8988T (cell line): ENCODE measurements at regions not wholly inside any gene's neighbourhood (a gene's known extent, or its start where the extent isn't known, plus 50 kb on each side); places are given as distances from the start of the nearest gene placed in this dataset.

Source experiments
- DNase-seq: peaks from one replicate; pipeline ENCODE4 v3.0.0; 2011

DNA sequence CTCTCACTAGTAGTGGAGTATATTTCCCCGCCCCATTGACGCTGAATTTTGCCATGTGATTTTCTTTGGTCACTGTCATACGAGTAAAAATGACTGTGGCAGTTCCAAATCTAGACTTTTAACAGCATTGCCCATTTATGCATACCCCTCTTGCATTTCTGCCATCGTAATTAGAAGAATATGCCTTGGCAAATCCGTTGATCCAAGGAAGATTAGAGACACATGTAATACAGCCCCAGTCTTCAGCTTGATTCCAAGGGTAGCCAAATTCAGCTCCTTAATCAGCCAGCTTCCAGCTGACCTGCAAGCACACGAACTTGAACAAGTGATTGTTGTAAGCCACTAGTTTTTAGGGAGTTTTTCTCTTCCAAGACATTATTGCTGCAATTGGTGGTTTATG, 290.3 kb upstream of the ADAMTS5 start:
- DNase-seq: no peak

DNA sequence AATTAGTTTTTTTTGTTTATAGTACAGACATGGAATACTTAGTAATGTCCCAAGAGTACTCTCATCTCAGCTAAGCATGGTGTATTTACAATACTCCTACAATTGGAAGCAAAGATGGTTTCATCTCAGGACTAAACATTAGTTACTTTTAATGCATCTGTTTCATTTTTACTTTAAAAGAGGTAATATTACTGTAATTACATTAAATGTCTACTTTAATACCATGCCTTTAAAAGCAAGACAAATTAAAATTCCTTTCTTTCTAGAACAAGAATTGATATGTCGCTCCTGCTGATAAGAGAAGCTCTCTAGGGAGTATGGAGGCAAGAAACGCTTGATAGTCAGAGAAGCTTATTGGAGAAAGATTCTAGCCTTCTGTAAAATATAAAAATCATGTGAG, 284.9 kb upstream of the ADAMTS5 start:
- no peak for DNase-seq

DNA sequence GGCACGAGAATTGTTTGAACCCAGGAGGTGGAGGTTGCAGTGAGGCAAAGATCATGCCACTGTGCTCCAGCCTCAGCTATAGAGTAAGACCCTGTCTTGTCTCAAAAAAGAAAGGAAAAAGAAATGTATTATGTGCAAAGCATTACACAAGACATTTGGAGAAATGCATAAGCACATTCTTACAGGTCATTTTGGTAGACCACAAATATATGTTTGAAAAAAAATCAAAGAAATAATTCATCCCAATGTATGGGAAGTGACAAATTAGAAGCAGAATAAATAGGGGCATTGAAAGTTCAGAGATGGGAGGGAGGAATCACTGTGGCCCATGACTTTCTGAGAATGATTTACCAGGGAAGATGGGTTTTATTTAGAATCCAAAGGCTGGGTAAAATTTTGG, 283.5 kb upstream of the ADAMTS5 start:
- DNase-seq: no peak

DNA sequence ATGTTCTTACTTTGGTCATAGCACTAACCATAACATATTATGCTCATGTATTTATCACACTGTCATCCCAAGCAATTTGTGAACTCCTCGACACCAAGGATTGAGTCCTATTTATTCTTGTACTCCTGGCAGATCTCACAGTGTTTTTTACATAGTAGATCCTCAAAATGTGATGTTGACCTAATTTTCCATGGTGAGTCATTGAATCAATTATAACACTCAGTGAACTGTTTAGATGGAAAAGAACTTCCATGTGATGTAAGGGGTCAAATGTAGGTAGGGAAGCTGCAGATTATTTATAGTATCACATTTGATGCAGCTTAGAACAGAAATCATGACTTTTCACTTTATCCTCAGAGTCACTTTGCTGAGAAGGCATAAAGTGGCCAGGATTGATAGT, 281.9 kb upstream of the ADAMTS5 start:
- DNase-seq: no peak

DNA sequence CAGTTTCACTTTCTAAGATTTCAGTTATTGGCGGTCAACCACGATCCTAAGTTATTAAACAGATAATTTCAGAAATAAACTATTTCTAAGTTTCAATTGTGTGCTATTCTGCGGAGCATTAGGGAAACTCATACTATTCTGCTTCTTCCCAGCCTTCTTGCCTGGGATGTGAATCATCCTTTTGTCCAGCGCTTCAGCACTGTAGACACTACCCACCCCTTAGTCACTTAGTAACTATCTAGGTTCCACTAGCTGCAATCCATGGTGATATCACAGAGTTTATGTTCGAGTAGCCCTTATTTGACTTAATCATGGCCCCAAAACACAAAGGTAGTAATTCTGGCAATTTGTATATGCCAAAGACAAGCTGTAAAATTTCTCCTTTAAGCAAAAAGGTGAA, 279.9 kb upstream of the ADAMTS5 start:
- DNase-seq: no peak

DNA sequence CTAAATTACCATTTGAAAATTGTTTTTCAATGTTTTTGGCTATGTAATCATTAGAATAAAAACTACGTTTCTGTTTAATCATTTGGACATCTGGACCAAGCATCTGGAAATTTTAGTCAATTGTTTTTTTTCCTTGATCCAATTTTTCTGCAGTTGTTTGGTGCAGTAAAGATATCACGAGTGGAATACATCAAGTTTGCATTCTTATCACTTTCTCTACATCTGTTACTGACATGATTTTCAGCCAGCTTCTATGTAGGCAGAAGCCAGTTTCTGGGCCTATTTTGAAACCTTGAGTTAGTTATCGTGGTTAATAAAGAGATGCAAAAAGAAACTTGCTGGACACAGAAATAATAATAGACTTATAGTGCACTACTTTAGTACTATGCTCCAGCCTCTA, 277.9 kb upstream of the ADAMTS5 start:
- DNase-seq: no peak

DNA sequence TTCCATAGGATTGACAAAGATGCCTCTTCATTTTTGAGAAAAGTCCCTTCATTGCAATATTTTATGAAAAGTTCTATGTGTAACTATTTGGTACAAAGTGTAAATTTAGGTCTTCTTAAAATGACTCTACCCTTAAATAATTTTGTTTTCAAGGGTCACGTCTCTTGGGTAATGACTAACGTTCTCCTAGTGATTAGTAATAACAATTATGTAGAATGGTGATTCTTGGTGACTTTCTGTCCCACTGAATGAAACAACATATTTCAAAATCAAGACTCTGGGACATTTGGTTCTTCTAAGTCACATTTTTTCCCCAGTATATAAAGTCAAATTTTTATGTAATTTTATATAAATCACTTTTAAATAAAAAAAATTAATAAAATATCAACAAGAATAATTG, 277.5 kb upstream of the ADAMTS5 start:
- no peak for DNase-seq

DNA sequence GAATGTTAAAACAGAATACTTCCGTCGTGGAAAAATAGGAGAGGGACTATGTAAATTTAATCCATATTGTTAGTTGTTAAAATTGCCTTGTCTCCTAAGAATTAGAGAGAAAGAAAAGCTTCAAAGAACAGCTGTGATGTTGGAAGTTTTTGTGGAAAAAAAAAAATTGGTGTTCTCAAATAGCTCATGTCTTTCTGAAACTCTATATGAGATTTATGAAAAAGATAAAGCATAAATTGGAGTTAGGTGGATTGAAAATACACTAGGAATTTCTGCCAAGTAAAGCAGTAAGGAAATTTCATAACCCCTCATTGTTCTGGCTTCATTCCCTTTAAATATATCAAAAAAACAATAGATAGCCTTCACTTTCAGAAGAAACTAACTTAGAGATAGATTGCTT, 274.0 kb upstream of the ADAMTS5 start:
- no peak for DNase-seq

DNA sequence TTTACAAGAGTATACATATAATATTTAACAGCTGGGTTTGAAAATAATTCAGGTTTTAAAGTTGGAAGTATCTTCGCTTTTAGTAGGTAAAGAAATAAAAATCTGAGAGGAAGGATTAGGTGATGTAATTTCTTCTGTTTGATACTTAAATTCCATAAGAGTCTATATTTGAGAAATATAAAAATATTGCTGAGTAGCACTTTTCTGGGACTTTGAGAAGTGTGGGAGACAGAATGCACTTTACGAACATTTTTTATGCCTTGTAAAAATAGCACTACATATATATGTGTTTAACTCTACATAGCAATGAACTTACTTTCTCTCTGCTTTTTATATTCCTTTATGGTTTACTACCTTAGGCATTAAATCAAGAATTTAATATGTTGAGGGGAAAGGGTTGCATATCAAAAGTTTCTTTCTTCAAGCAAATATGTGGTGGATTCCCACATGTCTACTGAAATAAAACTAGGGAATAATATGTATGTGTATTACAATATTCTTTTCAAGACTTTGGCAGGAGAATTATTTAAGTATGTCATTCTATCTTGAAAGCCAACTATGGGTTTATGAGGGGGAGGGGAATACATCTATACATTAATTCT, 266.7 kb upstream of the ADAMTS5 start:
- DNase-seq: no peak

DNA sequence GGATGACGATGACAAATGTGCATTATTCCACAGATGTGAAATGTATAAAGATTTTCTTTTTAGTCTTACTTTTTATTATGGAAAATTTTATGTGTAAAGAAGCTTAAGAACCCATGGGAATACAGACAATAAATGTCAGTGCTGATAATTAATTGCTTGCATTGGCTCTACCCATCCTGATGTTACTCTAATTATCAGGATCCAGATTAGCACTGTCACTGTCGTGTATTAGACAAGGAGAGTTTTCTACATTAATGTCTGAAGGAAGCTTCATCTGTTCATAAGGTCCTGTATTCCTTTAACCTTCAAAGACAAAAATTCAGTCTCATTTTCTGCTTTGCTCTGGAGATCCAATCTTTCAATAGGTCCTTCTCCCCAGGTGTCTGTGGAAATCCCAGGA, 259.1 kb upstream of the ADAMTS5 start:
- no peak for DNase-seq

DNA sequence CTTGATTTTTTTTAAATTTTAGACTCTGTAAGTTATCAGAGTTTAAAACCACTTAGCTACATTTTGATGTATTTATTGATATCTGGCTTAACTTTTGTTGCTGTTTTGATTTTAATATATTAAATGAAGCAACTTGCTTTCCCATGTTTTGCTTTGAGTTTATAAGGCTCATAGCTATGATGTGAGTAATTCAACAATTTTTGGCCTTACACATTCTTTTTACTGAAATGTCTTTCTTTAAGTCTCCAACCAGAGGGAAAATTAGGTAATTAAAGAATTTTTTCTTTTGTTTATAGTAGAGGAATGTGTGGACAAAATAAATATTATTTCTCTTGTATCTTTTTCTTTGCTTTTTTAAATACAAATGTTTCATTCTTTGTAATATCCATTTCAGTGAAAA, 258.3 kb upstream of the ADAMTS5 start:
- DNase-seq: no peak

DNA sequence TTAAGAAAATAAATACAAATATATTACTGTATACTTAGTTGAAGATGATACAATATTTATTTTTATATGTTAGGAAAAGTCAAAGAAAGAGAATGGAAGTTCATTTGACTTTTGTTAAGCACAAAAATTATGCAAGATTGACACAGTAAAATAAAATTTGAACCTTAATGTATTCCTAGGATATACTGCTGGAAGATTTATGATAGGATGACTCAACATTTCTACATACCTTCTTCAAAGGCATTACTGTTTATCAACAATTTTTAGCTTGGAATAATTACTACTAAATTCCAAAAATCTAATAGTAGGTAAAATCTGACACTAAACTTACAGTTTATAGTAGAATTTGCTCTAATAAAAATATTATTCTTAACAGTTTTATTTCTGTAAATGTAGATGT, 257.3 kb upstream of the ADAMTS5 start:
- no peak for DNase-seq

DNA sequence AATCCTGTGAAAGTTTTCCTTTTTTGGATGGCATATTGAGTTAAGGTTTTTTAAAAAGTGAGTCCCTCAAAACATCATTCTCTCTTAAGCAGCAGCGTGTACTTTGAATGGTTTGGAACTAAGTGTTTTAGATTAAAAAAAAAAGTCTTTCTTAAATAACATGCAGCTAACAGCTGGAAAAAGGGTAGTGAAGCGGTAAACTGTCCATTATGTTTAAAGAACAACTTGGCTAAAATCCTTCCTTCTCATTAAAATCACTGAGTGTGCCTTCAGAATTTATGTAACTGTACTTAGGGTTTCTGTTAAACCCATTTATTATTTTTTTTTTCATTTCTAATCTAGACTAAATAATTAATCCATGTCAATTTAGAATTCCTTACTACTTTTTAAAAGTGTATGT, 254.2 kb upstream of the ADAMTS5 start:
- DNase-seq: no peak

DNA sequence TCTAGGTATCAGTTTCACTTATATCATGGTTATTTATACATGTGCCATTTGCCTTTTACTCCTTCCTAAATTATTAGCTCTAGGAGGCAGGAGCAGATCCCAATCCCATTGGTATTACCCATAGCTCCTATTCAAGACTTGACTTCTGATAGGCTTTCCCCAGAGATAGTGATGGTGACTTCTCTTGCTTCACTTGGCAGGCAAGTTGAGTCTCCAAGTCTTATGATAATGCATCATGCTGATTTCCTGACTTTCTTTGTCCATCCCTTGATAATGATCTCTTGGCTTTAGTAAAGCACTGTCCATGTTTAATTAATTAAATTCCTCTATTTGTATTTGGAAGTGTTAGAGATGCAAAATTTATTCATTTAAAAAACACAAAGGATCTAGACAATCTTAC, 253.5 kb upstream of the ADAMTS5 start:
- no peak for DNase-seq

DNA sequence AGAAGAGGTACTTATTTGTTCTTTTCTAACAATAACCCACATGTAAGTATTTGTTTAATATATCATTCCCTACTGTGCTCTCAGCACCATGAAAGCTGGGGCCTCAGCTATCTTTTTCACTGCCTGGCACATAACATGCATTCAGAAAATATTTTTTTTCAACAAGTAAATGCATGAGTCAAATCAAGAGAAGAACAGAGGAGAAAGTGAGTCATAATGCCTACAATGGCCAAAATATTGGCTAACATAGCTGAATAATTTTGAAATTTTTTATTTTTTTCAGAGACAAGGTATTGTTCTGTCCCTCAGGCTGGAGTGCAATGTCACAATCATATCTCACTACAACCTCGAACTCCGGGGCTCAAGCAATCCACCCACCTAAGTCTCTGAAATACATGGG, 252.2 kb upstream of the ADAMTS5 start:
- DNase-seq: no peak

DNA sequence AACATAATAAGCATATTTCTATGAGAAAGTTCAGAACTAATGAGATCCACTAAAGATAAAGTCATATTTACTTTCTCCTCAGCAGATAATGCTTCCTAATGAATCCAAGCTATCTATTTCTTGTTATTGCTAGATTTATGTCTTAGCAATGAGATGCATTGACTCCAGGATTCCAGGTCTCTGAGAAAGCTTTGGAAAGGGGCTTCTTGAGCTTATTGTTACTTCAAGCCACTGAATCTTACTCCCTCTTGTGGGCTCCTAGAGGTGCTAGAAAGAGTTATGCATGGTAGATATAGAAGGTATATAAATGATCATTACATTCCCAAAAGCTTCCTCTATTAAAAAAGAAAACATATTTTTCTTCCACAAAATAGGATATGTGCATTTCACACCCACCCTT, 246.4 kb upstream of the ADAMTS5 start:
- DNase-seq: no peak

DNA sequence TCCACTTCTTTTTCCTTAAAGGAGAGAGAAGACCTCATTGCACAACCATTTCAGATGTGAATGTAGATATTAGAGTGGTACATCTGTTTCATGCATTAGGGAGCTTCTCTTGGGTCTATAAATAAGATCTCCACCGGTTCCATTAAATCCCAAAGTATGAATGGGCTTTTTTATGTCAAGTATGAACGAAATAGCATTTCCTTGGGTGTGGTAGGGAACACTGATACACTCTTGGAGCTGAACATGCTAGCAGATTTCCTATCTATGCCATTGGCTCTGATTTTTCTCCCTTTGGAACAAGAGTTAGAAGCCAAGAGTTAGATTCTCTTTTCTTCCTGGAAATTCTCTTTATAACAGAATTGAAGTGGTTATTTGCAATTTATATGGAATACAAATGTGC, 245.6 kb upstream of the ADAMTS5 start:
- no peak for DNase-seq

DNA sequence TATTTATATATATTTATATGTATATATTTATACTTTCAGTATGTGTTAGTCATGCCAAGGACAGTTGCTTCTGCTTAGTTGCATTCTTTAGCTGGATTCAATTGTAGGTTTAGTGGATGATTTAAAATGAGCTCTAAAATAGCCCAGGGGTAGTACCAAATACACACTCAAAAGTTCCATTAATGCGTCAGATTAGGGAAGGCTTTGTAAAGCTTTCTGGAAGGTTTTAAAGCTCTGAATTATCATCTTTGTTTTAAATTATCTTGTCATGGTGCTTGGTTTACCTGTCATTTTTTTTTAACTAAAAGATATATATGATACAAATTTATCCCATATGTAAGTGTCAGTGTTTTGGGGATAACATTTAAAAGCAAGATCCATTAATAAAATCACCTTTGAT, 242.7 kb upstream of the ADAMTS5 start:
- no peak for DNase-seq

DNA sequence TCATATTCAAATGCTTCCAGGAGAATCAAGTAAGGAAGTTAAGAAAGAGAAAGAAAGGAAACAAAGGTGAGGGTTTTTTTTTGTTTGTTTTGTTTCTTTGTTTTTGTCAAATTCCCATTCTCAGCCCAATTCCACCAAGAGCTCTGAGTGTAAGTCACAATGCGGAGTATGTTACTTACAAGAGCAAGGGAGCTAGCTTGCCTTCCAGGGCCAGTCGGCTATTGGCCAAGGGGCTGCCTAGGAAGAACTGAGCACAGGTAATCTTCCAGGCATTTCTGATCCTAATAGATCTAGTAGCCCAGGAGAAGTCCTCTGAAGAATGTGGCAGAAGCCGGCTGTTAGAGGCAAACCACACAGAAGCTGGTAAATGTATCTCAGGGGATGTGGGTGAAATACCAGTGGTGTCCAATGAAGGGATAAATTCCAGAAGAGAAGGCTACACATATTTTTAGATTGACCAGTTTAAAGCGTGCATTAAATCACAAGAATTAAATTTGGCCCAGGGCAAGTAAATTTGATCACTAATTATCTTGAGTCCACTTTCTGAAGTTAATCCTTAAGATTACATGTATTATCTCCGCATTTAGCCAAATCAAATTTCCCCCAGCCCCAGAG, 239.6 kb upstream of the ADAMTS5 start:
- DNase-seq: no peak

DNA sequence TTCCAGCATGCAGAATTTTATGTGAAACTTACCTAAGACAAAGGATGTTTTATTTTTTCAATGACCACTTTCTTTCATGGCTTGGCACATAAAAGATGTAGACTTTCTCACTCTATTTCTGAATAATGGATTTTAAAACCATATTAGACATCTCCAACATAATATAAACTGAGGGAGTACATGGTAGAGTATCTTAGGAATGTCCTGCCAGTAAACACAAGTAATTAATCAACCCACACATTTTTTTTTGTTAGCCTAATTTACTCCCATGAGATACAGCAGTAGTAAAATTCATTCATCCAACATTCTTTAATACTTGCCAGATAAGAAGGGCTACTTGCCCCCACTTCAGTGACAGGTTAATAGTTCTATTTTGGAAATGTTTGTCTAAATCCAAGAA, 235.4 kb upstream of the ADAMTS5 start:
- no peak for DNase-seq

DNA sequence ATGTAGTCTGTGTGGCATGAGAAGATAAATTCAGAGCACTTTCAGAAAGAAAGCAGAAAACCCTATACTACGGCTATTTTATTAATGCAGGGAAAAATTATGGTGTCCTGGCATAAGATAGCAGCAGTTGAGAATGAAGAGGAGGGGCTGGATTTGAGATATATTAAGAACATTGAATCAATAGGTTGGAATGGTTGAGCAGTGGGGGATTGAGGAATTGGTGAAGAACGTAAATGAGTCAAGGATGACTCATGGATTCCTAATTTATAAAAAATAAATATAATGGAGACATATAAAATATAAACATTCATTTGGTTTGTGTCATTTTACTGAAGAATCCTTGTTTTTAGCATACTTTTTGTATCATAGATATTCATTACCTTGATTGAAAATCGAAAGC, 234.3 kb upstream of the ADAMTS5 start:
- DNase-seq: no peak

DNA sequence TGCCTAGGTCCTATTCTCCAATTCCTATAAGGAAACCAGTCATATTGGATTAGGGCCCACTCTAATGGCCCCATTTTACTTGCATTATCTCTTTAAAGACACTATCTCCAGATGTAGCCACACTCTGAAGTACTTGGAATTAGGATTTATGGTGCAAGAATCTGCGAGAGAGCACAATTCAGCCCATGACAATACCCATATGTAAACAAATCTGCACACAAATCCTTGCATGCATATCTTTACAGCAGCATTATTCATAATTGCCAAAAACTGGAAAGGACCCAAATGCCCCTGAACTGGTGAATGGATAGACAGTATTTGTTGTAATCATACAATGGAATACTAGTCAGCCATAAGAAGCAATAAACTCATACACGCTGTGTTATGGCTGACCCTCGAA, 229.8 kb upstream of the ADAMTS5 start:
- DNase-seq: no peak

DNA sequence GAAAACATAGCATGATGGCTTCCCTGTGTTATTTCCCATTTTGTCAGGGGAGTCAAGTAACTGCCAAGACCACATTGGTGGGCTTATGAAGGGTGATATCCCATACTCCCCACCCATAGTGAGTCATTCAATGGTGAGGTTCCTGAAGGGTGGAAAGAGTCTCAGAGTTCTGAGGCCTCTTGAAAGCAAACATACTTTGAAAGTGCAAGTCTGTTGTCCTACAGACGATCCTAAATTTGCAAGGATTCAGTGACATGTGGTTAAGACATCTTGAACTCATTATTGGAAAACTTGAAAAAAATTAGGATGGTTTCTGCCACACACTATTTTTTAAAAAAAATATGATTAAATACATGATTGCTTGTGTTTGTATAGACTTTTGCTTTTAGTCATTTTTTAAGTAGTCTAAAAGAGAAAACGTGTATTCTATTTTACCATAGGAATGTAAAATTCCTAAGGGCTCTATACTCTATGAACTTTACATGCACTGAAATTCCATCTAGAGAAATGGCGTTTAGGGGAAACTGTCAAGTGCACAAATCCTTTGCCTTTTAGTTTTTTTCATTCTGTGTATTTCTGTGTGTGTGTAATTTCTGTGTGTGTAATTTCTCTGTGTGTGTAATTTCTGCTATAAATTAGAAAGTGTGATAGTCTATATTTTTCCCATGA, 225.5 kb upstream of the ADAMTS5 start:
- DNase-seq: no peak

DNA sequence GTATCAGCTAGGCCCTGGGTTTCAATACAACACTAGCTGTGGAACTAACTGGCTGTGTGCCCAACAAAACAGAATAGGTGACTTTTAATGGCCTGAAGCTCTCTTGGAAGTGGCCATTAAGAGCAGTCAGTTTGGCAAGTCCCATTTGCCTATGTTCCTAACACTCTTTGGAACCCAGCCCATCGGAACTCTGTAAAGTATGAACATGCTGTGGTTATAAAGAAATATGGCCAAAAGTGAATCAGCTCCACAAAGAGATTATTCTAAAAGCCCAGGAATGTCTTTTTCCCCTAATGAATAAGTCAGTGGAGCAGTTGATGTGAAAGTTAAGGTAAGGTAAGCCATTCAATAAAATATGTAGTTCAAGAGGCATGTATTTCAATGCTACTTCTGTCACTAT, 223.7 kb upstream of the ADAMTS5 start:
- no peak for DNase-seq

DNA sequence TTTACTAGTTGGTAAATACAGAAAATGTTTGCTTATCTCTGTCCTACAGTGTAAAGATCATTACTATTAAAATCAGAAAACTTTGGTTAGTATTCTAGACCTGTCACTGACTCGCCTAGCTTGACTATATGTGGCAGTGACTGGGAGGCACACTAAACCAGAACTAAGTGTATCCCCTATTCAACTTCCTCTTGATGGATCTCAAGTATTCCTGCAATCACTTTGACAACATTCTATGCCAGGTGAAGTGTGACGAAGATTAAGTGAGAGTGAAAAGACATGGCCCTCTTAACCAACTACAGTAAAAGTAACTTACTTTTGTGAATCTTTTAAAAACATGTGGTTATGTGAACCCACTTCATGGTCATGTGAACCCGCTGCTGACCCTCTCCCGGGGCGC, 223.0 kb upstream of the ADAMTS5 start:
- no peak for DNase-seq
